Thyroid gland (tissue), 4 donors: ENCODE measurements at regions not wholly inside any gene's neighbourhood (a gene's known extent, or its start where the extent isn't known, plus 50 kb on each side); places are given as distances from the start of the nearest gene placed in this dataset.

Experiments
- POLR2A ChIP-seq, 2 donors: fragments of 450-650 bp; IDR thresholded peaks; one replicate each; pipeline ENCODE4 v1.6.1; 2017; ENCODE audit warnings: antibody characterized with exemption in 2 of 2, mild to moderate bottlenecking in 2 of 2, moderate library complexity in 1 of 2
- TF ChIP-seq, protein P1 (sequence below), 6 experiments: fragments of 200-600 bp in 3 of 6; fragments of 450-650 bp in 3 of 6; sonication (generic) in 3 of 6; IDR thresholded peaks; one replicate each; pipeline ENCODE4 v1.5.1; 2016 to 2019; ENCODE audit warnings: antibody characterized with exemption in 6 of 6, mild to moderate bottlenecking in 2 of 6, inconsistent platforms in 1 of 6, moderate library complexity in 1 of 6

- TF ChIP-seq, protein P1, sequence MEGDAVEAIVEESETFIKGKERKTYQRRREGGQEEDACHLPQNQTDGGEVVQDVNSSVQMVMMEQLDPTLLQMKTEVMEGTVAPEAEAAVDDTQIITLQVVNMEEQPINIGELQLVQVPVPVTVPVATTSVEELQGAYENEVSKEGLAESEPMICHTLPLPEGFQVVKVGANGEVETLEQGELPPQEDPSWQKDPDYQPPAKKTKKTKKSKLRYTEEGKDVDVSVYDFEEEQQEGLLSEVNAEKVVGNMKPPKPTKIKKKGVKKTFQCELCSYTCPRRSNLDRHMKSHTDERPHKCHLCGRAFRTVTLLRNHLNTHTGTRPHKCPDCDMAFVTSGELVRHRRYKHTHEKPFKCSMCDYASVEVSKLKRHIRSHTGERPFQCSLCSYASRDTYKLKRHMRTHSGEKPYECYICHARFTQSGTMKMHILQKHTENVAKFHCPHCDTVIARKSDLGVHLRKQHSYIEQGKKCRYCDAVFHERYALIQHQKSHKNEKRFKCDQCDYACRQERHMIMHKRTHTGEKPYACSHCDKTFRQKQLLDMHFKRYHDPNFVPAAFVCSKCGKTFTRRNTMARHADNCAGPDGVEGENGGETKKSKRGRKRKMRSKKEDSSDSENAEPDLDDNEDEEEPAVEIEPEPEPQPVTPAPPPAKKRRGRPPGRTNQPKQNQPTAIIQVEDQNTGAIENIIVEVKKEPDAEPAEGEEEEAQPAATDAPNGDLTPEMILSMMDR (IDR thresholded peaks at IDR 0.05), result no peak
- no peak for TF ChIP-seq POLR2A (IDR thresholded peaks at IDR 0.05)
Measured at GRCh38 chr2:137900421-137901141, 63.7 kb upstream of the HNMT start.
